HCT116 (cell line): ENCODE measurements at regions not wholly inside any gene's neighbourhood (a gene's known extent, or its start where the extent isn't known, plus 50 kb on each side); places are given as distances from the start of the nearest gene placed in this dataset.
A peak's percentile ranks its signal among the peaks of the same experiment; 100 is the strongest.

Experiments
- ATAC-seq: fragments of 200-7000 bp; cut with Tn5 transposase; 2 replicates; pipeline ENCODE4 v1.9.1; 2020; ENCODE audit warnings: mild to moderate bottlenecking, moderate library complexity
- BruUV-seq: library from RNA; stranded (reverse); fragments of 400-500 nt; replicated peaks from 2 replicates; lab custom pipeline; 2021; lab: Mats Ljungman, UMichigan
- CTCF ChIA-PET: fragments of 300-600 bp; sonication (Branson Sonifier 250); formaldehyde crosslinking; loops from one replicate; lab custom pipeline; 2021; ENCODE audit warnings: antibody characterized with exemption; lab: Charles Lee
- POLR2A ChIA-PET: fragments of 300-600, 350-600 bp; sonication (Branson Sonifier 250); formaldehyde crosslinking; loops from one replicate; lab custom pipeline; 2021; ENCODE audit warnings: antibody characterized with exemption; lab: Charles Lee
- RAD21 ChIA-PET, 2 experiments: fragments of 300-600 bp; sonication (Branson Sonifier 250); formaldehyde crosslinking; loops; one replicate each; lab custom pipeline; 2023; ENCODE audit warnings: low total read pairs in 2 of 2; ENCODE audit not compliant: uncharacterized antibody in 2 of 2, unreplicated experiment in 2 of 2, low non-redundant PET in 1 of 2; lab: Charles Lee
- DNase-seq: peaks from one replicate; pipeline ENCODE4 v3.0.0-alpha.2; 2010; ENCODE audit warnings: low read depth, low spot score
- H2AFZ ChIP-seq: fragments of 200-600 bp; shearing (Covaris generic), sonication (generic); 2 replicates; pipeline ENCODE4 v1.6.1; 2017; ENCODE audit warnings: low read depth, mixed run types, mixed read lengths, antibody characterized with exemption, low read length; ENCODE audit not compliant: poor library complexity, severe bottlenecking
- H3K27ac ChIP-seq: 2 replicates; pipeline ENCODE4 v1.5.1; 2012; ENCODE audit warnings: low read depth, low read length
- H3K27me3 ChIP-seq: fragments of 200-600 bp; sonication (generic); 2 replicates; pipeline ENCODE4 v1.6.1; 2016; ENCODE audit warnings: mixed run types, low read length, mixed read lengths; ENCODE audit not compliant: insufficient read depth
- H3K36me3 ChIP-seq, 2 experiments: fragments of 200-500 bp in 1 of 2; fragments of 200-600 bp in 1 of 2; sonication (Bioruptor generic) in 1 of 2; sonication (generic) in 1 of 2; 2 replicates each; pipeline versions ENCODE4 v1.5.1 to v1.6.1; 2014 to 2016; ENCODE audit warnings: low read length in 2 of 2, inconsistent platforms in 1 of 2, mixed read lengths in 1 of 2, mixed run types in 1 of 2; ENCODE audit not compliant: insufficient read depth in 2 of 2, control insufficient read depth in 1 of 2
- H3K4me1 ChIP-seq, 2 experiments: fragments of 200-600 bp in 1 of 2; sonication (generic) in 1 of 2; 2 replicates each; pipeline versions ENCODE4 v1.5.1 to v1.6.1; 2012 to 2017; ENCODE audit warnings: low read length in 2 of 2, inconsistent platforms in 1 of 2, mild to moderate bottlenecking in 1 of 2, mixed read lengths in 1 of 2, mixed run types in 1 of 2, moderate library complexity in 1 of 2; ENCODE audit not compliant: insufficient read depth in 2 of 2, control insufficient read depth in 1 of 2
- H3K4me2 ChIP-seq: fragments of 200-600 bp; sonication (generic); 2 replicates; pipeline ENCODE4 v1.6.1; 2017; ENCODE audit warnings: mixed run types, low read length, mixed read lengths
- H3K4me3 ChIP-seq, 2 experiments: fragments of 200-600 bp in 1 of 2; sonication (generic) in 1 of 2; replicated peaks in 1 of 2; 2 replicates each; pipeline ENCODE4 v1.5.1; 2011 to 2016; ENCODE audit warnings: low read length in 2 of 2, control low read depth in 1 of 2, low read depth in 1 of 2, mild to moderate bottlenecking in 1 of 2, mixed read lengths in 1 of 2, mixed run types in 1 of 2
- H3K79me2 ChIP-seq: fragments of 200-600 bp; sonication (generic); 2 replicates; pipeline ENCODE4 v1.6.1; 2017; ENCODE audit warnings: mild to moderate bottlenecking, mixed run types, low read length, moderate library complexity, mixed read lengths; ENCODE audit not compliant: insufficient read depth
- H3K9ac ChIP-seq: fragments of 200-600 bp; sonication (generic); 2 replicates; pipeline ENCODE4 v1.6.1; 2016; ENCODE audit warnings: low read length, mixed read lengths
- H3K9me2 ChIP-seq: fragments of 200-600 bp; sonication (generic), shearing (Covaris generic); 2 replicates; pipeline ENCODE4 v1.6.1; 2017; ENCODE audit warnings: mixed run types, mild to moderate bottlenecking, moderate library complexity; ENCODE audit not compliant: insufficient read depth
- H3K9me3 ChIP-seq, 2 experiments: fragments of 200-500 bp in 1 of 2; fragments of 200-600 bp in 1 of 2; sonication (Bioruptor generic) in 1 of 2; sonication (generic) in 1 of 2; 2 replicates each; pipeline ENCODE4 v1.6.1; 2014 to 2017; ENCODE audit warnings: low read length in 2 of 2, mixed read lengths in 2 of 2, inconsistent platforms in 1 of 2, low read depth in 1 of 2, mild to moderate bottlenecking in 1 of 2, mixed run types in 1 of 2, moderate library complexity in 1 of 2; ENCODE audit not compliant: control insufficient read depth in 1 of 2, insufficient read depth in 1 of 2
- H4K20me1 ChIP-seq: fragments of 200-600 bp; sonication (generic), shearing (Covaris generic); 2 replicates; pipeline ENCODE4 v1.6.1; 2017; ENCODE audit warnings: mixed run types, mild to moderate bottlenecking, moderate library complexity; ENCODE audit not compliant: insufficient read depth
- CBX3 ChIP-seq: IDR thresholded peaks from 2 replicates; pipeline ENCODE4 v1.6.1; 2012; ENCODE audit warnings: low read depth
- CEBPB ChIP-seq: IDR thresholded peaks from 2 replicates; pipeline ENCODE4 v1.6.1; 2012; ENCODE audit warnings: low read depth
- EGR1 ChIP-seq: IDR thresholded peaks from 2 replicates; pipeline ENCODE4 v1.6.1; 2012; ENCODE audit warnings: low read depth
- ELF1 ChIP-seq: IDR thresholded peaks from 2 replicates; pipeline ENCODE4 v1.6.1; 2012; ENCODE audit warnings: low read depth, borderline replicate concordance
- EZH2 ChIP-seq: fragments of 200-600 bp; sonication (generic); IDR thresholded peaks from 2 replicates; pipeline ENCODE4 v1.6.1; 2017; ENCODE audit warnings: antibody characterized with exemption, mixed run types
- EZH2phosphoT487 ChIP-seq: fragments of 200-600 bp; IDR thresholded peaks from 2 replicates; pipeline ENCODE4 v1.6.1; 2018; ENCODE audit warnings: antibody characterized with exemption, borderline replicate concordance
- FOSL1 ChIP-seq: IDR thresholded peaks from 2 replicates; pipeline ENCODE4 v1.6.1; 2012; ENCODE audit warnings: low read depth
- MAX ChIP-seq: IDR thresholded peaks from 2 replicates; pipeline ENCODE4 v1.6.1; 2012
- POLR2AphosphoS5 ChIP-seq: IDR thresholded peaks from 2 replicates; pipeline ENCODE4 v1.6.1; 2011; ENCODE audit warnings: mild to moderate bottlenecking, low read depth, low read length, moderate library complexity
- RAD21 ChIP-seq: IDR thresholded peaks from 2 replicates; pipeline ENCODE4 v1.6.1; 2012; ENCODE audit warnings: low read depth, mild to moderate bottlenecking
- SIN3A ChIP-seq: IDR thresholded peaks from 2 replicates; pipeline ENCODE4 v1.6.1; 2012; ENCODE audit warnings: low read depth
- SP1 ChIP-seq: IDR thresholded peaks from 2 replicates; pipeline ENCODE4 v1.6.1; 2012; ENCODE audit warnings: low read depth
- SRF ChIP-seq: IDR thresholded peaks from 2 replicates; pipeline ENCODE4 v1.6.1; 2012; ENCODE audit warnings: low read depth
- TCF7L2 ChIP-seq: IDR thresholded peaks from 2 replicates; pipeline ENCODE4 v1.7.0; 2011; ENCODE audit warnings: borderline replicate concordance, inconsistent platforms; ENCODE audit not compliant: insufficient read depth, insufficient read length; ENCODE audit errors: extremely low read depth
- YY1 ChIP-seq: IDR thresholded peaks from 2 replicates; pipeline ENCODE4 v1.6.1; 2011; ENCODE audit warnings: low read length, low read depth, moderate library complexity, mild to moderate bottlenecking; ENCODE audit not compliant: insufficient replicate concordance; ENCODE audit errors: extremely low read depth
- ZFX ChIP-seq: fragments of 450-650 bp; IDR thresholded peaks from 2 replicates; pipeline ENCODE4 v1.6.1; 2017
- ZNF274 ChIP-seq: fragments of 200-500 bp; sonication (Bioruptor generic); IDR thresholded peaks from 2 replicates; pipeline ENCODE4 v1.6.1; 2014; ENCODE audit warnings: mild to moderate bottlenecking, low read depth, low read length, inconsistent platforms
- intact Hi-C: fragments of 100-400 bp; cut with micrococcal nuclease; formaldehyde crosslinking; loops from 2 replicates; pipeline ENCODE4 v1.10.0; 2022
- TF ChIP-seq, protein P1 (sequence below): IDR thresholded peaks from 2 replicates; pipeline ENCODE4 v1.6.1; 2011; ENCODE audit warnings: mild to moderate bottlenecking, low read length, moderate library complexity; ENCODE audit not compliant: insufficient replicate concordance; ENCODE audit errors: extremely low read depth
- TF ChIP-seq, protein P2 (sequence below), 3 experiments: fragments of 200-600 bp in 1 of 3; sonication (generic) in 1 of 3; IDR thresholded peaks in 2 of 3; conservative IDR thresholded peaks in 1 of 3; 2 replicates each; pipeline ENCODE4 v1.5.1; 2012 to 2017; ENCODE audit warnings: low read depth in 2 of 3, low read length in 2 of 3, antibody characterized with exemption in 1 of 3, borderline replicate concordance in 1 of 3, control low read depth in 1 of 3, mild to moderate bottlenecking in 1 of 3, mixed read lengths in 1 of 3, mixed run types in 1 of 3, moderate library complexity in 1 of 3; ENCODE audit not compliant: insufficient read depth in 1 of 3

GRCh38 chr1:82819234-82819633, 1018.5 kb downstream of the ADGRL2 start:
- CTCF ChIA-PET: no interaction called here
- RAD21 ChIA-PET: no interaction called here
- TF ChIP-seq, protein P1, sequence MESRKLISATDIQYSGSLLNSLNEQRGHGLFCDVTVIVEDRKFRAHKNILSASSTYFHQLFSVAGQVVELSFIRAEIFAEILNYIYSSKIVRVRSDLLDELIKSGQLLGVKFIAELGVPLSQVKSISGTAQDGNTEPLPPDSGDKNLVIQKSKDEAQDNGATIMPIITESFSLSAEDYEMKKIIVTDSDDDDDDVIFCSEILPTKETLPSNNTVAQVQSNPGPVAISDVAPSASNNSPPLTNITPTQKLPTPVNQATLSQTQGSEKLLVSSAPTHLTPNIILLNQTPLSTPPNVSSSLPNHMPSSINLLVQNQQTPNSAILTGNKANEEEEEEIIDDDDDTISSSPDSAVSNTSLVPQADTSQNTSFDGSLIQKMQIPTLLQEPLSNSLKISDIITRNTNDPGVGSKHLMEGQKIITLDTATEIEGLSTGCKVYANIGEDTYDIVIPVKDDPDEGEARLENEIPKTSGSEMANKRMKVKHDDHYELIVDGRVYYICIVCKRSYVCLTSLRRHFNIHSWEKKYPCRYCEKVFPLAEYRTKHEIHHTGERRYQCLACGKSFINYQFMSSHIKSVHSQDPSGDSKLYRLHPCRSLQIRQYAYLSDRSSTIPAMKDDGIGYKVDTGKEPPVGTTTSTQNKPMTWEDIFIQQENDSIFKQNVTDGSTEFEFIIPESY: no peak
- TF ChIP-seq CEBPB (no peak), ELF1 (no peak), POLR2AphosphoS5 (no peak), RAD21 (no peak), FOSL1 (no peak), EGR1 (no peak), SIN3A (no peak), YY1 (no peak), CBX3 (no peak), SRF (no peak), ZNF274 (no peak), MAX (no peak), EZH2phosphoT487 (no peak), SP1 (no peak), TCF7L2 (no peak), ZFX (no peak), EZH2 (no peak)
- TF ChIP-seq, protein P2, sequence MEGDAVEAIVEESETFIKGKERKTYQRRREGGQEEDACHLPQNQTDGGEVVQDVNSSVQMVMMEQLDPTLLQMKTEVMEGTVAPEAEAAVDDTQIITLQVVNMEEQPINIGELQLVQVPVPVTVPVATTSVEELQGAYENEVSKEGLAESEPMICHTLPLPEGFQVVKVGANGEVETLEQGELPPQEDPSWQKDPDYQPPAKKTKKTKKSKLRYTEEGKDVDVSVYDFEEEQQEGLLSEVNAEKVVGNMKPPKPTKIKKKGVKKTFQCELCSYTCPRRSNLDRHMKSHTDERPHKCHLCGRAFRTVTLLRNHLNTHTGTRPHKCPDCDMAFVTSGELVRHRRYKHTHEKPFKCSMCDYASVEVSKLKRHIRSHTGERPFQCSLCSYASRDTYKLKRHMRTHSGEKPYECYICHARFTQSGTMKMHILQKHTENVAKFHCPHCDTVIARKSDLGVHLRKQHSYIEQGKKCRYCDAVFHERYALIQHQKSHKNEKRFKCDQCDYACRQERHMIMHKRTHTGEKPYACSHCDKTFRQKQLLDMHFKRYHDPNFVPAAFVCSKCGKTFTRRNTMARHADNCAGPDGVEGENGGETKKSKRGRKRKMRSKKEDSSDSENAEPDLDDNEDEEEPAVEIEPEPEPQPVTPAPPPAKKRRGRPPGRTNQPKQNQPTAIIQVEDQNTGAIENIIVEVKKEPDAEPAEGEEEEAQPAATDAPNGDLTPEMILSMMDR (IDR thresholded peaks at IDR 0.05 in 2 of 3, conservative IDR thresholded peaks at IDR 0.05 in 1 of 3; ENCODE audit: borderline replicate concordance in 1 of 3, insufficient read depth in 1 of 3, low read depth in 2 of 3, low read length in 2 of 3): no peak
- DNase-seq: no peak
- intact Hi-C loops: no loop called here
- H3K9ac ChIP-seq: no peak overlapping the region
- H3K27me3 ChIP-seq: no peaks in the 10 kb centered on the region
- no peaks in the 10 kb centered on the region for H3K79me2 ChIP-seq
- H3K27ac ChIP-seq: no peak overlapping the region
- no peaks in the 10 kb centered on the region for H3K36me3 ChIP-seq
- no peaks in the 10 kb centered on the region for H3K4me1 ChIP-seq
- no peaks in the 10 kb centered on the region for H3K9me2 ChIP-seq
- H3K4me2 ChIP-seq: 0 out of 2 replicates have a peak overlapping the region, but pooled peaks have one; percentile 13
- POLR2A ChIA-PET: no interaction called here
- H3K4me3 ChIP-seq: no peak overlapping the region
- H3K9me3 ChIP-seq: no peaks in the 10 kb centered on the region
- H2AFZ ChIP-seq: no peak overlapping the region
- BruUV-seq: no TSS peak
- ATAC-seq: no peak
- H4K20me1 ChIP-seq: no peaks in the 10 kb centered on the region
